IMR-90 (cell line): ENCODE measurements at regions not wholly inside any gene's neighbourhood (a gene's known extent, or its start where the extent isn't known, plus 50 kb on each side); places are given as distances from the start of the nearest gene placed in this dataset.

Experiments used
- CEBPB ChIP-seq: IDR thresholded peaks from 2 replicates; pipeline ENCODE4 v1.6.1; 2012; ENCODE audit warnings: low read depth, low read length, improper control_type of control experiment
- CHD1 ChIP-seq: IDR thresholded peaks from 2 replicates; pipeline ENCODE4 v1.6.1; 2012; ENCODE audit warnings: low read depth, low read length, improper control_type of control experiment
- MAFK ChIP-seq: IDR thresholded peaks from 2 replicates; pipeline ENCODE4 v1.6.1; 2012; ENCODE audit warnings: low read depth, low read length, improper control_type of control experiment
- MAZ ChIP-seq: IDR thresholded peaks from 2 replicates; pipeline ENCODE4 v1.6.1; 2012; ENCODE audit warnings: low read depth, mild to moderate bottlenecking, low read length, improper control_type of control experiment, moderate library complexity, borderline replicate concordance
- POLR2A ChIP-seq: IDR thresholded peaks from 2 replicates; pipeline ENCODE4 v1.6.1; 2012; ENCODE audit warnings: mild to moderate bottlenecking, low read depth, low read length
- RAD21 ChIP-seq: IDR thresholded peaks from 2 replicates; pipeline ENCODE4 v1.6.1; 2012; ENCODE audit warnings: low read length, improper control_type of control experiment
- RCOR1 ChIP-seq: IDR thresholded peaks from 2 replicates; pipeline ENCODE4 v1.6.1; 2012; ENCODE audit warnings: mild to moderate bottlenecking, low read length, improper control_type of control experiment; ENCODE audit not compliant: insufficient replicate concordance
- RFX5 ChIP-seq: IDR thresholded peaks from 2 replicates; pipeline ENCODE4 v1.8.0; 2012; ENCODE audit warnings: low read depth, mild to moderate bottlenecking, low read length, moderate library complexity
- TF ChIP-seq, protein P1 (sequence below): conservative IDR thresholded peaks from 2 replicates; pipeline ENCODE4 v1.5.1; 2012; ENCODE audit warnings: mild to moderate bottlenecking, low read depth, low read length, improper control_type of control experiment
- TF ChIP-seq, protein P2 (sequence below): fragments of 150-350 bp; IDR thresholded peaks from 2 replicates; pipeline ENCODE4 v1.6.1; 2017; ENCODE audit warnings: mild to moderate bottlenecking, antibody characterized with exemption, low read length, low read depth

GRCh38 chr6:48835421-48835958 lies 627.6 kb downstream of the MMUT start:
- TF ChIP-seq, protein P1, sequence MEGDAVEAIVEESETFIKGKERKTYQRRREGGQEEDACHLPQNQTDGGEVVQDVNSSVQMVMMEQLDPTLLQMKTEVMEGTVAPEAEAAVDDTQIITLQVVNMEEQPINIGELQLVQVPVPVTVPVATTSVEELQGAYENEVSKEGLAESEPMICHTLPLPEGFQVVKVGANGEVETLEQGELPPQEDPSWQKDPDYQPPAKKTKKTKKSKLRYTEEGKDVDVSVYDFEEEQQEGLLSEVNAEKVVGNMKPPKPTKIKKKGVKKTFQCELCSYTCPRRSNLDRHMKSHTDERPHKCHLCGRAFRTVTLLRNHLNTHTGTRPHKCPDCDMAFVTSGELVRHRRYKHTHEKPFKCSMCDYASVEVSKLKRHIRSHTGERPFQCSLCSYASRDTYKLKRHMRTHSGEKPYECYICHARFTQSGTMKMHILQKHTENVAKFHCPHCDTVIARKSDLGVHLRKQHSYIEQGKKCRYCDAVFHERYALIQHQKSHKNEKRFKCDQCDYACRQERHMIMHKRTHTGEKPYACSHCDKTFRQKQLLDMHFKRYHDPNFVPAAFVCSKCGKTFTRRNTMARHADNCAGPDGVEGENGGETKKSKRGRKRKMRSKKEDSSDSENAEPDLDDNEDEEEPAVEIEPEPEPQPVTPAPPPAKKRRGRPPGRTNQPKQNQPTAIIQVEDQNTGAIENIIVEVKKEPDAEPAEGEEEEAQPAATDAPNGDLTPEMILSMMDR, result no peak
- TF ChIP-seq RAD21 (no peak), RCOR1 (no peak), MAFK (no peak), POLR2A (no peak), CEBPB (no peak), CHD1 (no peak), RFX5 (no peak), MAZ (no peak)
- TF ChIP-seq, protein P2, sequence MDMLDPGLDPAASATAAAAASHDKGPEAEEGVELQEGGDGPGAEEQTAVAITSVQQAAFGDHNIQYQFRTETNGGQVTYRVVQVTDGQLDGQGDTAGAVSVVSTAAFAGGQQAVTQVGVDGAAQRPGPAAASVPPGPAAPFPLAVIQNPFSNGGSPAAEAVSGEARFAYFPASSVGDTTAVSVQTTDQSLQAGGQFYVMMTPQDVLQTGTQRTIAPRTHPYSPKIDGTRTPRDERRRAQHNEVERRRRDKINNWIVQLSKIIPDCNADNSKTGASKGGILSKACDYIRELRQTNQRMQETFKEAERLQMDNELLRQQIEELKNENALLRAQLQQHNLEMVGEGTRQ, result no peak
